Tibial nerve (tissue), 4 donors: ENCODE measurements at regions not wholly inside any gene's neighbourhood (a gene's known extent, or its start where the extent isn't known, plus 50 kb on each side); places are given as distances from the start of the nearest gene placed in this dataset.
"Not testable (repeated sequence)": the region's sequence is repeated elsewhere in the genome, so short reads cannot be mapped to it uniquely, and the experiment has no call there.

Experiments
- CTCF ChIP-seq, 5 experiments: fragments of 200-600 bp in 3 of 5; fragments of 450-650 bp in 2 of 5; sonication (generic) in 3 of 5; IDR thresholded peaks; one replicate each; pipeline ENCODE4 v1.5.1; 2016 to 2019; ENCODE audit warnings: antibody characterized with exemption in 5 of 5, mild to moderate bottlenecking in 3 of 5, moderate library complexity in 2 of 5
- EP300 ChIP-seq, 2 donors: sonication (generic); formaldehyde crosslinking; IDR thresholded peaks; one replicate each; pipeline ENCODE4 v1.6.1; 2017; ENCODE audit warnings: antibody characterized with exemption in 2 of 2, mild to moderate bottlenecking in 1 of 2
- POLR2A ChIP-seq, 2 donors: fragments of 450-650 bp; IDR thresholded peaks; one replicate each; pipeline ENCODE4 v1.6.1; 2017; ENCODE audit warnings: antibody characterized with exemption in 2 of 2, mild to moderate bottlenecking in 2 of 2, moderate library complexity in 2 of 2

DNA sequence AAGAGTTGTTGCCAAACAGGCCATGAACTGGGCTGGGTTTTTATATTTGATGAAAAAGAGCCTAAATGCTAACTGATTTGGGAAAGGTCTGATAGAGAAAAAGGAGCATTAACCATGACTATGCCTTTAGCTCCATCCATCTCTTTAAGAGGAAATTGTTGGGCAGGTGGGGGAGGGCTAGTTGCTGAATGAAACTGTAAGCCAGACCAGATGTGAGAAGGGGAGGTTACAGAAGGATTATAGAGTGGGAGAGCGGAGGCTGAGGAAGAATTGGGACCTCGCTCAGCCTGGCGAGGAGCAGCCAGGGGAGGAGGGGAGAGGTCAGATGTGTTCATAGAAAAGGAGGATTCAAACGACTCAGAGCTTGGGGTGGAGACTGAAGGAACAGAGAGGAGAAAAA is 74.9 kb upstream of the OTUD4 start:
- TF ChIP-seq CTCF, POLR2A, EP300 (IDR thresholded peaks at IDR 0.05): not testable (repeated sequence)
